HCT116 (cell line): ENCODE measurements at regions not wholly inside any gene's neighbourhood (a gene's known extent, or its start where the extent isn't known, plus 50 kb on each side); places are given as distances from the start of the nearest gene placed in this dataset.

Source experiments
- ATAC-seq: fragments of 200-7000 bp; cut with Tn5 transposase; 2 replicates; pipeline ENCODE4 v1.9.1; 2020; ENCODE audit warnings: mild to moderate bottlenecking, moderate library complexity
- BruUV-seq: library from RNA; stranded (reverse); fragments of 400-500 nt; replicated peaks from 2 replicates; lab custom pipeline; 2021; lab: Mats Ljungman, UMichigan
- CTCF ChIA-PET: fragments of 300-600 bp; sonication (Branson Sonifier 250); formaldehyde crosslinking; loops from one replicate; lab custom pipeline; 2021; ENCODE audit warnings: antibody characterized with exemption; lab: Charles Lee
- POLR2A ChIA-PET: fragments of 300-600, 350-600 bp; sonication (Branson Sonifier 250); formaldehyde crosslinking; loops from one replicate; lab custom pipeline; 2021; ENCODE audit warnings: antibody characterized with exemption; lab: Charles Lee
- RAD21 ChIA-PET, 2 experiments: fragments of 300-600 bp; sonication (Branson Sonifier 250); formaldehyde crosslinking; loops; one replicate each; lab custom pipeline; 2023; ENCODE audit warnings: low total read pairs in 2 of 2; ENCODE audit not compliant: uncharacterized antibody in 2 of 2, unreplicated experiment in 2 of 2, low non-redundant PET in 1 of 2; lab: Charles Lee
- DNase-seq: peaks from one replicate; pipeline ENCODE4 v3.0.0-alpha.2; 2010; ENCODE audit warnings: low read depth, low spot score
- H2AFZ ChIP-seq: fragments of 200-600 bp; shearing (Covaris generic), sonication (generic); 2 replicates; pipeline ENCODE4 v1.6.1; 2017; ENCODE audit warnings: low read depth, mixed run types, mixed read lengths, antibody characterized with exemption, low read length; ENCODE audit not compliant: poor library complexity, severe bottlenecking
- H3K27ac ChIP-seq: 2 replicates; pipeline ENCODE4 v1.5.1; 2012; ENCODE audit warnings: low read depth, low read length
- H3K27me3 ChIP-seq: fragments of 200-600 bp; sonication (generic); 2 replicates; pipeline ENCODE4 v1.6.1; 2016; ENCODE audit warnings: mixed run types, low read length, mixed read lengths; ENCODE audit not compliant: insufficient read depth
- H3K36me3 ChIP-seq, 2 experiments: fragments of 200-500 bp in 1 of 2; fragments of 200-600 bp in 1 of 2; sonication (Bioruptor generic) in 1 of 2; sonication (generic) in 1 of 2; 2 replicates each; pipeline versions ENCODE4 v1.5.1 to v1.6.1; 2014 to 2016; ENCODE audit warnings: low read length in 2 of 2, inconsistent platforms in 1 of 2, mixed read lengths in 1 of 2, mixed run types in 1 of 2; ENCODE audit not compliant: insufficient read depth in 2 of 2, control insufficient read depth in 1 of 2
- H3K4me1 ChIP-seq, 2 experiments: fragments of 200-600 bp in 1 of 2; sonication (generic) in 1 of 2; 2 replicates each; pipeline versions ENCODE4 v1.5.1 to v1.6.1; 2012 to 2017; ENCODE audit warnings: low read length in 2 of 2, inconsistent platforms in 1 of 2, mild to moderate bottlenecking in 1 of 2, mixed read lengths in 1 of 2, mixed run types in 1 of 2, moderate library complexity in 1 of 2; ENCODE audit not compliant: insufficient read depth in 2 of 2, control insufficient read depth in 1 of 2
- H3K4me2 ChIP-seq: fragments of 200-600 bp; sonication (generic); 2 replicates; pipeline ENCODE4 v1.6.1; 2017; ENCODE audit warnings: mixed run types, low read length, mixed read lengths
- H3K4me3 ChIP-seq, 2 experiments: fragments of 200-600 bp in 1 of 2; sonication (generic) in 1 of 2; replicated peaks in 1 of 2; 2 replicates each; pipeline ENCODE4 v1.5.1; 2011 to 2016; ENCODE audit warnings: low read length in 2 of 2, control low read depth in 1 of 2, low read depth in 1 of 2, mild to moderate bottlenecking in 1 of 2, mixed read lengths in 1 of 2, mixed run types in 1 of 2
- H3K79me2 ChIP-seq: fragments of 200-600 bp; sonication (generic); 2 replicates; pipeline ENCODE4 v1.6.1; 2017; ENCODE audit warnings: mild to moderate bottlenecking, mixed run types, low read length, moderate library complexity, mixed read lengths; ENCODE audit not compliant: insufficient read depth
- H3K9ac ChIP-seq: fragments of 200-600 bp; sonication (generic); 2 replicates; pipeline ENCODE4 v1.6.1; 2016; ENCODE audit warnings: low read length, mixed read lengths
- H3K9me2 ChIP-seq: fragments of 200-600 bp; sonication (generic), shearing (Covaris generic); 2 replicates; pipeline ENCODE4 v1.6.1; 2017; ENCODE audit warnings: mixed run types, mild to moderate bottlenecking, moderate library complexity; ENCODE audit not compliant: insufficient read depth
- H3K9me3 ChIP-seq, 2 experiments: fragments of 200-500 bp in 1 of 2; fragments of 200-600 bp in 1 of 2; sonication (Bioruptor generic) in 1 of 2; sonication (generic) in 1 of 2; 2 replicates each; pipeline ENCODE4 v1.6.1; 2014 to 2017; ENCODE audit warnings: low read length in 2 of 2, mixed read lengths in 2 of 2, inconsistent platforms in 1 of 2, low read depth in 1 of 2, mild to moderate bottlenecking in 1 of 2, mixed run types in 1 of 2, moderate library complexity in 1 of 2; ENCODE audit not compliant: control insufficient read depth in 1 of 2, insufficient read depth in 1 of 2
- H4K20me1 ChIP-seq: fragments of 200-600 bp; sonication (generic), shearing (Covaris generic); 2 replicates; pipeline ENCODE4 v1.6.1; 2017; ENCODE audit warnings: mixed run types, mild to moderate bottlenecking, moderate library complexity; ENCODE audit not compliant: insufficient read depth
- CBX3 ChIP-seq: IDR thresholded peaks from 2 replicates; pipeline ENCODE4 v1.6.1; 2012; ENCODE audit warnings: low read depth
- EGR1 ChIP-seq: IDR thresholded peaks from 2 replicates; pipeline ENCODE4 v1.6.1; 2012; ENCODE audit warnings: low read depth
- EZH2phosphoT487 ChIP-seq: fragments of 200-600 bp; IDR thresholded peaks from 2 replicates; pipeline ENCODE4 v1.6.1; 2018; ENCODE audit warnings: antibody characterized with exemption, borderline replicate concordance
- JUND ChIP-seq: IDR thresholded peaks from 2 replicates; pipeline ENCODE4 v1.6.1; 2012
- POLR2A ChIP-seq: IDR thresholded peaks from 2 replicates; pipeline ENCODE4 v1.7.0; 2011; ENCODE audit warnings: borderline replicate concordance; ENCODE audit not compliant: insufficient read depth, insufficient read length; ENCODE audit errors: extremely low read depth
- POLR2AphosphoS5 ChIP-seq: IDR thresholded peaks from 2 replicates; pipeline ENCODE4 v1.6.1; 2011; ENCODE audit warnings: mild to moderate bottlenecking, low read depth, low read length, moderate library complexity
- RAD21 ChIP-seq: IDR thresholded peaks from 2 replicates; pipeline ENCODE4 v1.6.1; 2012; ENCODE audit warnings: low read depth, mild to moderate bottlenecking
- SIN3A ChIP-seq: IDR thresholded peaks from 2 replicates; pipeline ENCODE4 v1.6.1; 2012; ENCODE audit warnings: low read depth
- SP1 ChIP-seq: IDR thresholded peaks from 2 replicates; pipeline ENCODE4 v1.6.1; 2012; ENCODE audit warnings: low read depth
- TCF7L2 ChIP-seq: IDR thresholded peaks from 2 replicates; pipeline ENCODE4 v1.7.0; 2011; ENCODE audit warnings: borderline replicate concordance, inconsistent platforms; ENCODE audit not compliant: insufficient read depth, insufficient read length; ENCODE audit errors: extremely low read depth
- YY1 ChIP-seq: IDR thresholded peaks from 2 replicates; pipeline ENCODE4 v1.6.1; 2011; ENCODE audit warnings: low read length, low read depth, moderate library complexity, mild to moderate bottlenecking; ENCODE audit not compliant: insufficient replicate concordance; ENCODE audit errors: extremely low read depth
- ZFX ChIP-seq: fragments of 450-650 bp; IDR thresholded peaks from 2 replicates; pipeline ENCODE4 v1.6.1; 2017
- intact Hi-C: fragments of 100-400 bp; cut with micrococcal nuclease; formaldehyde crosslinking; loops from 2 replicates; pipeline ENCODE4 v1.10.0; 2022
- TF ChIP-seq, protein P1 (sequence below), 3 experiments: fragments of 200-600 bp in 1 of 3; sonication (generic) in 1 of 3; IDR thresholded peaks in 2 of 3; conservative IDR thresholded peaks in 1 of 3; 2 replicates each; pipeline ENCODE4 v1.5.1; 2012 to 2017; ENCODE audit warnings: low read depth in 2 of 3, low read length in 2 of 3, antibody characterized with exemption in 1 of 3, borderline replicate concordance in 1 of 3, control low read depth in 1 of 3, mild to moderate bottlenecking in 1 of 3, mixed read lengths in 1 of 3, mixed run types in 1 of 3, moderate library complexity in 1 of 3; ENCODE audit not compliant: insufficient read depth in 1 of 3

DNA sequence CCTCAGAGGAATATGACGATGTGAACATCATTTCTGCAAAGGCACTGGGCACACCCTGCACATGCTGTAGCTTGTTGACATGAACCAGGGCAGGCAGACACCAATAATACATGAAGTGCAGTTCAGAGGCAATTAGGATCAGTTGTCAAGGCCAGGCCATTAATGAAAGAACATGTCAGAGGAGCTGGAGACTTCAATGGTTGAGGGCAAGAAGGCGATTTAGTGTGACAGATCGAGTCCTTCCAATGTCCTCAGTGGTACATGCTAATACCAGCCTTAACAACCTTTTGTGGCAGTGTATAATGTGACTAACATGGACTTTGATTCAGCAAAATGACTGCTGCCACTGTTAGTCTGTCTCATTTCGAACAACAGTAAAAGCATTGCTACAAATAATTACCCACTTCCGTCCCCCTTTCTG, 205.2 kb upstream of the NANOGP8 start:
- TF ChIP-seq EGR1 = no peak
- no peak for TF ChIP-seq TCF7L2
- TF ChIP-seq SIN3A = no peak
- TF ChIP-seq EZH2phosphoT487 = no peak
- TF ChIP-seq YY1 = no peak
- TF ChIP-seq JUND = no peak
- no peak for TF ChIP-seq RAD21
- no peak for TF ChIP-seq SP1
- no peak for TF ChIP-seq ZFX
- TF ChIP-seq POLR2A = no peak
- no peak for TF ChIP-seq POLR2AphosphoS5
- TF ChIP-seq, protein P1, sequence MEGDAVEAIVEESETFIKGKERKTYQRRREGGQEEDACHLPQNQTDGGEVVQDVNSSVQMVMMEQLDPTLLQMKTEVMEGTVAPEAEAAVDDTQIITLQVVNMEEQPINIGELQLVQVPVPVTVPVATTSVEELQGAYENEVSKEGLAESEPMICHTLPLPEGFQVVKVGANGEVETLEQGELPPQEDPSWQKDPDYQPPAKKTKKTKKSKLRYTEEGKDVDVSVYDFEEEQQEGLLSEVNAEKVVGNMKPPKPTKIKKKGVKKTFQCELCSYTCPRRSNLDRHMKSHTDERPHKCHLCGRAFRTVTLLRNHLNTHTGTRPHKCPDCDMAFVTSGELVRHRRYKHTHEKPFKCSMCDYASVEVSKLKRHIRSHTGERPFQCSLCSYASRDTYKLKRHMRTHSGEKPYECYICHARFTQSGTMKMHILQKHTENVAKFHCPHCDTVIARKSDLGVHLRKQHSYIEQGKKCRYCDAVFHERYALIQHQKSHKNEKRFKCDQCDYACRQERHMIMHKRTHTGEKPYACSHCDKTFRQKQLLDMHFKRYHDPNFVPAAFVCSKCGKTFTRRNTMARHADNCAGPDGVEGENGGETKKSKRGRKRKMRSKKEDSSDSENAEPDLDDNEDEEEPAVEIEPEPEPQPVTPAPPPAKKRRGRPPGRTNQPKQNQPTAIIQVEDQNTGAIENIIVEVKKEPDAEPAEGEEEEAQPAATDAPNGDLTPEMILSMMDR (IDR thresholded peaks at IDR 0.05 in 2 of 3, conservative IDR thresholded peaks at IDR 0.05 in 1 of 3; ENCODE audit: borderline replicate concordance in 1 of 3, insufficient read depth in 1 of 3, low read depth in 2 of 3, low read length in 2 of 3) = no peak
- no peak for TF ChIP-seq CBX3
- TF ChIP-seq, all 23 proteins: peak for 0
- H3K9me2 ChIP-seq = no peaks in the 10 kb centered on the region
- POLR2A ChIA-PET = no interaction called here
- H4K20me1 ChIP-seq = no peaks in the 10 kb centered on the region
- no peak for DNase-seq
- H3K9me3 ChIP-seq = no peaks in the 10 kb centered on the region
- no peaks in the 10 kb centered on the region for H3K79me2 ChIP-seq
- H3K27ac ChIP-seq = no peak overlapping the region
- intact Hi-C loops = no loop called here
- H3K36me3 ChIP-seq = no peaks in the 10 kb centered on the region
- no peaks in the 10 kb centered on the region for H3K27me3 ChIP-seq
- no peak overlapping the region for H3K4me3 ChIP-seq
- CTCF ChIA-PET = interaction anchor here (1.6 to 8.7 kb wide), 4 partner anchors 10 to 154 kb away, joined by 4 to 173 read pairs (median 6); no protein-coding TSS in a partner anchor
- ATAC-seq = no peak
- no peak overlapping the region for H3K9ac ChIP-seq
- no TSS peak for BruUV-seq
- peaks cover 16 to 20% of the 10 kb centered on the region in 2 experiments for H3K4me1 ChIP-seq
- no peak overlapping the region for H3K4me2 ChIP-seq
- RAD21 ChIA-PET = interaction anchor here (2.2 to 3.9 kb wide), 2 partner anchors 154 kb away, joined by 16 to 21 read pairs; no protein-coding TSS in a partner anchor
- H2AFZ ChIP-seq = no peak overlapping the region
